PC-9 (cell line): ENCODE measurements at regions not wholly inside any gene's neighbourhood (a gene's known extent, or its start where the extent isn't known, plus 50 kb on each side); places are given as distances from the start of the nearest gene placed in this dataset.

Experiments used
- CTCF ChIP-seq: fragments of 200-600 bp; sonication (generic); conservative IDR thresholded peaks from 2 replicates; pipeline ENCODE4 v1.6.1; 2017; ENCODE audit warnings: mixed run types, antibody characterized with exemption, mild to moderate bottlenecking, moderate library complexity
- EZH2 ChIP-seq: fragments of 200-600 bp; sonication (generic); IDR thresholded peaks from 2 replicates; pipeline ENCODE4 v1.8.0; 2017; ENCODE audit warnings: antibody characterized with exemption, low read depth

DNA sequence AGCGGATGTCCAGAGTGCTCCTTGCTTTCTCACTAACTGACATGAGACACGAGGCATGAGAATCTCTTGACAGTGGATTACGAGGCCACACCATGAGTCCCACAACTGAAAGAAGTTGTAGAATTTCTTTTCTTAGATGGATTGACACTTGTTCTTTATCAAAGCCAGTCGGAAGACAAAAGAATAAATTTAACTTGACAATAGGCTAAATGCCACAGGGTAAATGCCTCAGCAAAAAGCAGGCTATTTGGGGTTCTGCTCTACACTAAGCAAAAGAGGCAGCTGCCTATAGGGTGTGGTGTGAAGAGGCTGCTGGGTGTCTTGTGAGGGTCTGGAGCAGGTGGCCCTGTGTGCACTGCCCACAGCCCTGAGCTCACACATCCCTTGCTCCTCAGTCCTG is 135.1 kb upstream of the SEMA6D start:
- TF ChIP-seq EZH2 (no peak), CTCF (no peak)
